ENCODE measurements at regions not wholly inside any gene's neighbourhood (a gene's known extent, or its start where the extent isn't known, plus 50 kb on each side); places are given as distances from the start of the nearest gene placed in this dataset.
"Not testable (repeated sequence)": the region's sequence is repeated elsewhere in the genome, so short reads cannot be mapped to it uniquely, and the experiment has no call there.

DNA sequence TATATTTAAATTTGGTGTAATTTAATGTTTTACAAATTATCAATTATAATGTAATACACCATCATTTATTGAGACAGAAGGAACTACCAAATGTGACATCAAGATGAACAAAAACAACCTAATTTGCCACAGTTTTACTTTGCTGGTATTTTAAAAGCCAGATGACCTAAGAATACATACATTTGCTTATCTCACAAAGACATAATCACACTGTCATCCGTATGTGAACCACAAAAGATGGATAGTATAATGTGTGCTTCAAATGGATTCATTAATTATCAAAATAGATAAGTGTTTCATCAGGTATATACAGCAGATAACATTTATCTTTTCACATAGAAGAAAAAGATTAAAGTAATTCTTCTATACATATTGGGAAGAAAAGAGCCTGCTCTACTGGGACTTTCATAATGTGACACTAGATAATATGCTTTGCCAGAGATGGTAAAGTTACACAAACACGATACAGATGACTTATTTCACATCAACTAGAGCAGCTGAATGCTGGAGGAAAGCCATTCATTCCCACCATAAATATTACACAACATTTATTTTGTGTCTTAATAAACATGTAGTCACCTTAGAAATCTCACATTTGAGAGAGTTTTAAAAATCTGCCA lies 278.5 kb downstream of the ISL1 start:
- no peak for DNase-seq

DNA sequence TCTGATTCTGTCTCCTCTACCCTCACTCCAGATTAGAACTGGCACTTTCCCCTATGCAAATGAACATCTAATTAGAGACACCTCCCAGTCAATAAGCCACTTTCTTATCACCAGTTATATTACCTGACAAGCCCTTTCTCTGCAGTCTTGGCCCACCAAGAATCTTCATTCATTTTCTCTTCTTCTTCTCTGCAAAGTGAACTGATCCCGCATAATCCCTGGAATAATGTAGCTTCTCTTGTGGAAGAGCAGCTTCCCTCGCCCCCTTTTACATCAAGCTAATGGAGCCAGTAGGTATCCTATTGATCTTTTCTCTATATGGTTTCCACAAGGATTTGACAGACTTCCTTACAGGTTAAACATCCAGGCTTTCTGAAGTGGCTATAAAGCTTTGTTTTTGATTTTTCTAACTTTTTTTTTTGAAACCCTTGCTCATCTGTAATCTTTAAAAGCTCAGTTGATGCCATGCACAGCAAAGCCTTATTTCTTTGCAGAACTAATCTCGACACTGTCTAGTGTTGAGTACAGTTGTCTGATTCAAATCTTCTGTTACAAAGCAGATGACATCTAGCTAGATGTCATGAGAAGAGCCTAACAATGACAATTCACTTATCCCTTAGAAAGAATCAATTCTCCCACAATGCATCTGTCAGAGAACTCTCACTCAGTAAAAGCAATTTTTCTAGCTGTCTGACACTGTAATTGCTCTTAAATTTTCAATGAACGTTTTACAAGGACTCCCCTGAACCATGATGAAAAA lies 281.4 kb downstream of the ISL1 start:
- no peak for DNase-seq

DNA sequence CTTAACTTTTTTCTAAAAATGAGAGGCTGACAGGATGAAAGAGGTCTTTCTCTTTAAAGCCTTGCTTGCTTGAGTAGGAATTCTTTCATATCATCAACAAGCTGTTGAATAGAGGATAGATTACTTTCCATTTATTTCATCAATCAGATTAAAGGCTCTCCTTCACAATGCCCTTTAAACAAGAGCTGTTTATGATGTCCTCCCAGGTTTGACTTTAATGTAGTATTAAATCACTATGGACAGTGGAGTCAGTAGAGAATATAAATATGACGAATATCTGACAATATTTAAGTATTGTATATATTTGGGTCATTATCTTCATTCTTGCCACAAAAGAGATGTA lies 282.0 kb downstream of the ISL1 start:
- DNase-seq = no peak

DNA sequence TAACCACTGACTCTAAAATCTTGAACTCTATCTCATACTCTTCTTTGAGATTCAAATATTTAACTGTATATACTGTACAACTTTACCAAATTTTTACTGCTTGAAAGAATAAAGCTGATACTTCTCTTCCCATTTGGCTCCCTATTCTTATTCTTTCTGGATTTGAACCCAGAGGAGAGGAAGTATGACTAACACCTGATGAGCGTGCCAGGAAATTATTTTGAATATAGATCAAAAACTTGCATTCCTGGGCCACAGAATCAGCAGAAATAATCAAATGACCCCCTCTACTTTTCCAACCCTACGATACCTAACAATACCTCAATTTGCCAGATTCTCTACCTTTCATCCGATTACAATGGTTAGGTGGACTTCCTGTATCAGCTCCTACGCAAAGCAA lies 285.8 kb downstream of the ISL1 start:
- DNase-seq = no peak

DNA sequence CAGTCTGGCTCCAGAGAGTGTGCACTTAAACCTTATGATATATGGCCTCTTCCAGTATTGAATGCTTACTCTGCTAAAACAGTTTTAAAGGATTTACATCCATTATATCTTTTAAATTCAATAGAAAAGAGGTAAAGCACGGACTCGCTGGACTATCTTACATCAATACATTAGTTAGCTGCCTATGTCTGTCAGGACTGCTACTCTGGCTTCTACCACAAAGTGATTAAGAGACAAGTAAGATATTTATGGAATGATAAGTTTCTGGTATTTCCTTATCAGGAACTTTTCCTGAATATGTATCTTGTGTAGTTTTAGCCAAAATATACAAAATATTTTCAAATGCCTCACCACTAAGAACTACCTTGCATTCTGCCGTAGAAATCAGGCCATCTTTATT lies 295.1 kb downstream of the ISL1 start:
- DNase-seq = no peak

DNA sequence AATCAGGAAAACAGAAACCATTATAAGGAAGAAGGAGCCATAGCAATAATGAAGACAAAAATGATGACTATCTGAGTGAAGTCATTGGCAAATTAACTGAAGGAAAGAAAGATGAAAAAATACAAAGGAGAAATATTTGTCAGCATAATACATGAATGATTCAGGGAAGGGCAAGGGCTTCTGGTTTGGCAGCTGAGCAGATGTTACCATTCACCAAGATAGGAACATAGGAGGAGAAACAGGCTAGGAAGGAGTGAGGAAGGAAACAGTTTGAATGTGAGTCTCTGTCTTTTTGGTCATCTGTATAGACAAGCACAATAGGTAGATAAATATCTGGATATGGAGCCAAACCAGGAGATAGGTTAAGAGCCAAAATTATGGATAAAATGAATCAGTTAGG lies 296.0 kb downstream of the ISL1 start:
- DNase-seq = no peak

DNA sequence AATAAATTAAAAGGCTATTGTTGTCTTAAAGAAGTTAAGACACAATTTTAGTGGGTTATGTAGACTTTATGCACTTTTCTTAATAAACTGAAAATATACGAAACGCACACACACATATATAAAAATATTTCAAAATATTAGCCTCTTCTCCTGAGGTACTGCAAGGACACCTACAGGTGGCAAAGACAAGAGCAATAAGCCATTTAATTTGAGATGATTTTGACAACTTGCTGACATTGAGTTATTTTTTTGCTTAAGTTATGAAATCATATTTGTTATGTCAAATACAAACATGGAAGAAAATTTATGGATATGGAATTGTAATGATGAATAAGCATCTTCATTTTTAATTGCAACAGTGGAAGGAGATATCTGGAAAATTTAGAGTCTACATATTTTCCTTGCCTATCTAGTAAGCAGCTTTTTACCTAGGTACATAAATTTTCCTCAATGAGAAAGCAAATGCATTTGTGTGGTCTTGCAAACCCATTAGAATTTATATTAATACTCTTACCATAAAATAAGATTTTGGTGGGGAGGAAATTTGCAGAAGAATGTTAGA lies 301.6 kb downstream of the ISL1 start:
- no peak for DNase-seq

DNA sequence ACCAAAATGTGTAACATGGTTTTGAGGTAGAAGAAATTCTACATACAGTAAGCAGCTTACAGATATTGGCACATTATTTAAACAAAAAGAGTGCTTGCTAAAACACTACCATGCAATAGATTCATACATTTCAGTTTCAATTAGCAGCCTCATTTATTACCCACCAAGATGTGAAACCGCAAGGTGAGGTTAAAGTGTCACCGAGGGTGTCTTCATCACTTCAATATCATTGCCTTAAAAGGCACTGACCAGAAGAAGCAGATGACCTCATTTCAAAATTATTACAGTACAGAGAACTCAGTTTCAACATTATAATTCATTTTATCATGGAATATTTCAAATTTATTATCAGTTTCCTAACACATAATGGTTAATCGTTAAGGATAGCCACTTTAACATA lies 302.2 kb downstream of the ISL1 start:
- DNase-seq = no peak

DNA sequence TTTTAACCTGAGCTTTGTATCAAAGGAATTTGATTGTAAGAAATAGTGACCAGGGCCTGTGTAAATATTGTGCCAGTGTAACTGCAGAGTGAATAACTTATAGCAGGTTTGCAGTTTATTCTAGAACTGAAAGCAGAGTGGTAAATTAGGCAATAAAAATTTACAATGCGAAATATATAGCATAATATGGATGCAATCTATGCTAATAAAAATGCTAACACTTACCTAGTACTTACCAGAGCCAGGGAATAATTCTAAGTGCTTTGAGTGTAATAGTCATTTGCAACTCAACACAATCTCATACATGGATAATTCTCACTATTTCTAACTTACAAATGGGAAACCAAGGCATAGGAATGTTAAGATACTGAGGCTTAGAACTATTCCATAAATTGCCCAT lies 303.4 kb downstream of the ISL1 start:
- no peak for DNase-seq

DNA sequence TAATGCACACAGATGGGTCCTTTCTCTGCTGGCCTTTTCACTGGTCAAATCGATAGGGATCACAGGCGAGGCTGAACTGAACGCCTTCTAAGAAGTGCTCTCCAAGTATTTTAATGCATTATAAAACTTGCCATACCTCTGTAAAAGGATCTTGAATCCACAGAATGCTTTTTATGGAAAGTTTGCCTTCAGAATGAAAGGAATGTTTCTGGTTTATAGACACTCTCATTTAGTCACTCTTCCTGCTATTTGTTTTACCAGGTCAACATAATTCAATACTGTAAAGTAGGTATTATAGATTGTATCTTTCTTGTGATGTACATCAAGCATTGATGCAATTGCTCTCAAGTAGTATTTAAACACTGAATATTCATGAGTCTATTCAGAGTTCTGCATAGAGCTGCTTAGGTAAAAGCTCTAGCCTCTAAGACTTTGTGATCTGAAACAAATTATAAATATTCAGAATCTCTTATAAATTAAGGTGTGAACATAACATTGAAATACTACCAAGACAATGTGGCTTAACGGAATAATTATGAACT lies 308.4 kb downstream of the ISL1 start:
- no peak for DNase-seq

DNA sequence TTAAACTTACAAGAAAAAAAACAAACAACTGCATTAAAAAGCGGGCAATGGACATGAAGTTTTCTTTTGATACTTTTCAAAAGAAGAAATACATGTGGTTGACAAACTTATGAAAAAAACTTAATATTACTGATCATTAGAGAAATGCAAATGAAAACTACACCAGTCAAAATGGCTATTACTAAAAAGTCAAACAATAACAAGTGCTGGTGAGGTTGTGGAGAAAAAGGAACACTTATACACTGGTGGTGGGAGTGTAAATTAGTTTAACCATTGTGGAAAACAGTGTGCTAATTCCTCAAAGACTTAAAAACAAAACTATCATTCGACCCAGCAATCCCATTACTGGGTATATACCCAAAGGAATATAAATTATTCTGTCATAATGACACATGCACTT lies 311.6 kb downstream of the ISL1 start:
- DNase-seq = no peak

DNA sequence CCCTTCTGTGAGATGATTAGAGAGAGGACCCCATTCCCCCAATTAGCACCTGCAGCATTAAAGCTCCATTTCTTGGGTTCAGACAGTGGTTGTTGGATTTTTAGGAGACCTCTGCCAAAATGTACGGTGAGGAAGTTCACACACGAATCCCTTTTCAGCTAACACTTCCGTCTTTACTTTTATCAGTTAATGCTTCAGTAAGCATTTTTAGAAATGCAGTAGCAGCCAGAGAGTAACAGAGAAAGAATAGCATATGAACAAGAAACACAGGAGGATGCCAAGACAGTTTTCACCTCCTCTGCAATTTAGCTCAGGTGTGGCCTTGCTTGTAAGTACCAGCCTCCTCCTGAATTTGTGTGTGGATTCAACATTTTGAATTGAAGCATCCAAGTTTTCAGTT lies 312.9 kb downstream of the ISL1 start:
- DNase-seq = no peak

DNA sequence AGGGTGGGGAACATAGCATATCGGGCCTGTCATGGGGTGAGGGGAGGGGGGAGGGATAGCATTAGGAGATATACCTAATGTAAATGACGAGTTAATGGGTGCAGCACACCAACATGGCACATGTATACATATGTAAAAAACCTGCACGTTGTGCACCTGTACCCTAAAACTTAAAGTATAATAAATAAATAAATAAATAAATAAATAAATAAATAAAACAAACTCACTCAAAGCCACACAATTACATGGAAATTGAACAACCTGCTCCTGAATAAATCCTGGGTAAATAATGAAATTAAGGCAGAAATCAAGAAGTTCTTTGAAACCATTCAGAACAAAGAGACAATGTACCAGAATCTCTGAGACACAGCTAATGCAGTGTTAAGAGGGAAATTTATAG lies 318.8 kb downstream of the ISL1 start:
- DNase-seq = not testable (repeated sequence)

DNA sequence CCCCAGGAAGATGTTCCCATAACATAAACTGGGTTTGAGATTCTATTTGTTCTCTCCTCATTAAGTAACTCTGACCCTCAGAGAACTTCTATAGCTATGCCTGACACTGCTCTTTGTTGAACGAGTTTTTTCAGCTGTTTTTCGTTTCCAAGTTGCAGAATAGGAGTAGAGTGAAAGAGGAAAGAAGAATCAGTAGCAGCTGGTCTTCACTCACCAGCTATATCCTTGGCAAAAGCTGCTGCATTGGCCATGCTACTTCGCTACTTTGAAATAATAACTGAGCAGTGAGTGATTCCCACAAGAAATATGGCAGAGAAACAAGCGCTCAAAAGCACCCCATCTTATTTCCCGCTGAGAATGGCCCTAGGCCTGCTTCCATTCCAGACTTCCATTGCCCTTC lies 329.0 kb downstream of the ISL1 start:
- no peak for DNase-seq

DNA sequence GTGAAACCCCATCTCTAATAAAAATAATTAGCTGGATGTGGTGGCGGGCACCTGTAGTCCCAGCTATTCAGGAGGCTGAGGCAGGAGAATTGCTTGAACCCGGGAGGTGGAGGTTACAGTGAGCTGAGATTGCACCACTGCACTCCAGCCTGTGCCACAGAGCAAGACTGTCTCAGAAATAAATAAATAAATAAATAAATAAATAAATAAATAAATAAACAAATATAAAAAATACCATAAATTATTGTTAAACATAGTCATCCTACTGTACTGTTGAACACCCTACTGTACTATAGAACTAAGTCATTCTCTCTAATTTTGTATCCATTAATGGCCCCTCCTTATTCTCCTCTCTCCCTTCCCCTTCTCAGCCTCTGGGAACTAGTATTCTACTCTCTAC lies 332.2 kb downstream of the ISL1 start:
- not testable (repeated sequence) for DNase-seq

DNA sequence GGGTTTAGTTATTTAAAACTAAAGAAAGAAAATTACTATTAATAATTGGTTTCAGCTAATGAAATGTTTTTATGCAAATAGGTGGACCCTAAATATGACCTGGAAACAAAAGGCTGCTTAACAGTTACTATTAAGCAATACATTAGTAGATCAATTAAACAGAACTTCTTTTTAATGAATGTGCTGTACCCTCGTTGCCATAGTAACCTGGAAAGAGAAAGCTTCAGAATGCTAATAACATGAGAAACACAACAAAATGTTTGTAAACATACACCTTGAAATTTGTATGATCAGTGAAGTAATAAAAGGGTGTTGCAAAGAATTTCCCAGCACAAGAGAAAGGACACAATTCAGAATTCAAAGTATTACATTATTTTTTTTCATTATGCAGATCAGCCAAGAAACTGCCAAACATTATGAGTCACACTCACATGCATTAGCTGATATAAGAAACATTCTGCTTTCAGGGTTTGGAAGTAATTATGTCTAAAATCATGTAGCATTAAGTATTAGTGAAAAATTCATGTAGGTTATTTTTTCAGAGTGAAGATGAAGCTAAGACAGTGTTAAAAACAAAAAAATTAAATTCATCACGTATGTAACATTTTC lies 348.3 kb downstream of the ISL1 start:
- DNase-seq = no peak

DNA sequence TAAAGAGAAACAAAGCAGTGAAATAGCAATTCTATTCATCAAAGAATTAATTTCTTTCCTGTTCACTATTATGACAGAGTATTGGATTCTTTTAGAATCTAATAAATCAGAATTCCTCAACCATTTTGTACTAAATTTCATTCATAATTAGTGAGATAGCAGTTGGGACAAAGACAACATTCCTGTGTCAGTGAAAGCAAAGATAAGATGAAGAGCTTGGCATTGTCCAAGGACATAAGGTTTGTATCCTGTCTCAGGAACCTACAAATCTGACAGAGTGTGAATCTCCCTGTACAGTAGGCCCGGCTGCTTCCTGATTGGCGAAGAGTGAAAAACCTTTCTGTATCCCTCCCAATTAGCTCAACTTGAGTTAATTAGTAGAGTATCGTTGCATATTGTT lies 349.1 kb downstream of the ISL1 start:
- DNase-seq = no peak

DNA sequence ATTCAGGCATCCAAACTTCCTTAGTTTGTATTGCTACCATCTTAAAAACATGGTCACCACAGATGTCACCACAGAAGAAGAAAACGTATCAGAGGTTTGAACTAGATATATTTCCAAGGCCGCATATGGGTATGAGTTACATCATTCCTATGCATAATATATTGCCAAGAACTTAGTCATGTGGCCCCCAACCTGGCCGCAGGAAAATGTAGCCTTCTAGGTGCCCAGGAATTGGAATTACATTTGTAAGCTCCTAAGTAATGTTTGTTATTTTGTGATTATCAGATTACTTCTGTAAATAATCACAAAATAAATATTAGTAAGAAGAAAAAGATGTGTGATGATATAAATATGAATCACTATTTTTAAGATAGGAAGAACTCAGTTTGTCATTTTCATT lies 351.4 kb downstream of the ISL1 start:
- DNase-seq = no peak

DNA sequence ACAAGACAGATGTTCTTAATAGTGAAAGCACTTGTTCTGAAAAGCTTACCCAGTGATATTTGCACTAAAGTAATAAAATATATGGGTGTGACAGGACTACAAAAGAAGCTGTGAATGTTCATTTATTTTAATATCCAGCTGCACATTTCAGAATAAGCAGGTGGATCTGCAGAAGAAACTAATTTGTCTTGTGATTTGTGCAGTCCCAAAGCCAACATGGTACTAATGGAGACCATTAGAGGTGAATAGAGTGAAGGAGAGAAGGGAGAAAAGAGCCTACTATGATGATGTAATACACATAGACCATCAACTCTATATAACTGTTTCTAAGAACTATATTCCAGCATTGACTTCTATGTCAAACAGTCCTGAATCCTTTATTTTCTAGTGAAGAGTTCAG lies 362.8 kb downstream of the ISL1 start:
- no peak for DNase-seq

DNA sequence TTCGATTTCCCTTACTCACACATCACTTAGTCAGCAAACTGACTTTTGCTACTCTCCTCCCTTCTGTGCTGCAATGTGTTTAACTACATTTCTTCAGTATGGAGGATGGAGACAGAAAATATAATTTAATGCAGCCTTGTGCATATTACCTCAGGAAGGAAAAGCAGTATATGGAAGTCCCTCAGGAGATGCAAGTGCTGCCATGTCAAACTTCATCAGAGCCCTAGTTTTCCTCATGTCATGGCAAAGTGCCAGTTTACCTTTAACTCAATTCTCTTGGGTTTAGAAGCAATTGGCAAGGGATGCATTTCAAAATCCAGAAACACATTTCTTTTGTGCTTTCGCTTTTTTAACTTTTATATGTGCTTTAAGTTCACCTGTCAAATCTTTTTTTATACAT lies 365.4 kb downstream of the ISL1 start:
- DNase-seq = no peak
